CD4-positive, alpha-beta T cell (primary cell): ENCODE measurements at regions not wholly inside any gene's neighbourhood (a gene's known extent, or its start where the extent isn't known, plus 50 kb on each side); places are given as distances from the start of the nearest gene placed in this dataset.

Experiments
- ATAC-seq: fragments of 200-7000 bp; cut with Tn5 transposase; one replicate; pipeline ENCODE4 v1.10.0; 2022; ENCODE audit warnings: mild to moderate bottlenecking; ENCODE audit not compliant: poor library complexity
- CTCF ChIA-PET: fragments of 350-600 bp; sonication (Branson Sonifier 250); formaldehyde crosslinking; loops from one replicate; lab custom pipeline; 2021; ENCODE audit warnings: antibody characterized with exemption, inconsistent platforms; lab: Charles Lee
- POLR2A ChIA-PET: fragments of 350-600 bp; sonication (Branson Sonifier 250); formaldehyde crosslinking; loops from one replicate; lab custom pipeline; 2021; ENCODE audit warnings: antibody characterized with exemption, inconsistent platforms; lab: Charles Lee
- DNase-seq, 14 experiments: peaks; one replicate each; pipeline ENCODE4 v3.0.0-alpha.2; 2013 to 2020; ENCODE audit warnings: mixed read lengths in 2 of 14
- H3K27ac ChIP-seq, 2 donors: one replicate each; pipeline versions ENCODE4 v1.5.1 to v1.7.0; 2013; ENCODE audit warnings: low read length in 2 of 2, low read depth in 1 of 2, mild to moderate bottlenecking in 1 of 2
- H3K27me3 ChIP-seq, 2 experiments: 1 replicate in 1 of 2; 2 replicates in 1 of 2; pipeline versions ENCODE4 v1.6.1 to v1.7.0; 2013; ENCODE audit warnings: low read length in 2 of 2, control low read depth in 1 of 2, mild to moderate bottlenecking in 1 of 2, moderate library complexity in 1 of 2; ENCODE audit not compliant: insufficient read depth in 2 of 2, control insufficient read depth in 1 of 2
- H3K36me3 ChIP-seq: one replicate; pipeline ENCODE4 v1.6.1; 2013; ENCODE audit warnings: low read length, control low read depth; ENCODE audit not compliant: insufficient read depth
- H3K4me1 ChIP-seq: one replicate; pipeline ENCODE4 v1.6.1; 2013; ENCODE audit warnings: low read length, control low read depth; ENCODE audit not compliant: insufficient read depth
- H3K4me3 ChIP-seq: one replicate; pipeline ENCODE4 v1.5.1; 2013; ENCODE audit warnings: mild to moderate bottlenecking, low read length, moderate library complexity
- H3K9me3 ChIP-seq, 2 experiments: 1 replicate in 1 of 2; 2 replicates in 1 of 2; pipeline versions ENCODE4 v1.6.1 to v1.7.0; 2013; ENCODE audit warnings: low read length in 2 of 2, mild to moderate bottlenecking in 2 of 2, control low read depth in 1 of 2, moderate library complexity in 1 of 2; ENCODE audit not compliant: control insufficient read depth in 1 of 2, insufficient read depth in 1 of 2
- H3K27ac Mint-ChIP-seq: one replicate; pipeline ENCODE4 v1.8.0; 2020; ENCODE audit warnings: mixed read lengths
- H3K27me3 Mint-ChIP-seq: one replicate; pipeline ENCODE4 v1.8.0; 2021; ENCODE audit warnings: mixed read lengths
- H3K36me3 Mint-ChIP-seq: one replicate; pipeline ENCODE4 v1.8.0; 2021; ENCODE audit warnings: low read depth, mixed read lengths
- H3K4me1 Mint-ChIP-seq: one replicate; pipeline ENCODE4 v1.8.0; 2021; ENCODE audit warnings: low read depth, mixed read lengths
- H3K4me3 Mint-ChIP-seq: one replicate; pipeline ENCODE4 v1.8.0; 2020; ENCODE audit warnings: mild to moderate bottlenecking, mixed read lengths
- H3K9me3 Mint-ChIP-seq: one replicate; pipeline ENCODE4 v1.8.0; 2020; ENCODE audit warnings: mixed read lengths
- CTCF ChIP-seq: fragments of 200-600 bp; IDR thresholded peaks from one replicate; pipeline ENCODE4 v1.8.0; 2022; ENCODE audit warnings: antibody characterized with exemption, mild to moderate bottlenecking
- intact Hi-C, 2 experiments: fragments of 100-400 bp; cut with DNase I in 1 of 2; cut with micrococcal nuclease in 1 of 2; formaldehyde crosslinking; loops; one replicate each; pipeline versions ENCODE4 v1.15.1 to v1.9.0; 2023 to 2025; cut with DNase I, micrococcal nuclease

- Histone ChIP-seq H3K36me3 (no peaks in the 10 kb centered on the region), H3K27me3 (peaks cover 0 to 6% of the 10 kb centered on the region in 2 experiments), H3K4me1 (no peaks in the 10 kb centered on the region), H3K4me3 (no peak overlapping the region), H3K27ac (no peak overlapping the region), H3K9me3 (peaks cover 0 to 5% of the 10 kb centered on the region in 2 experiments)
- H3K4me1 Mint-ChIP-seq, result no peaks in the 10 kb centered on the region
- intact Hi-C loops, result no loop called here
- H3K4me3 Mint-ChIP-seq, result no peak overlapping the region
- H3K9me3 Mint-ChIP-seq, result no peaks in the 10 kb centered on the region
- no peaks in the 10 kb centered on the region for H3K36me3 Mint-ChIP-seq
- peaks cover 17% of the 10 kb centered on the region for H3K27me3 Mint-ChIP-seq
- ATAC-seq, result no peak
- no peak overlapping the region for H3K27ac Mint-ChIP-seq
- POLR2A ChIA-PET, result no interaction called here
- no peak for DNase-seq
- no peak for TF ChIP-seq CTCF
- CTCF ChIA-PET, result no interaction called here
These were observed 51.4 kb upstream of the PLEKHG1 start for GRCh38 chr6:150548330-150548729.

- no peak overlapping the region for H3K27ac ChIP-seq
- ChIA-PET POLR2A (no interaction called here), CTCF (no interaction called here)
- intact Hi-C loops, result no loop called here
- peaks cover 0 to 5% of the 10 kb centered on the region in 2 experiments for H3K9me3 ChIP-seq
- Mint-ChIP-seq H3K4me3 (no peak overlapping the region), H3K4me1 (no peaks in the 10 kb centered on the region), H3K27ac (no peak overlapping the region), H3K27me3 (peaks cover 14% of the 10 kb centered on the region), H3K9me3 (no peaks in the 10 kb centered on the region), H3K36me3 (no peaks in the 10 kb centered on the region)
- no peak overlapping the region for H3K4me3 ChIP-seq
- no peaks in the 10 kb centered on the region for H3K4me1 ChIP-seq
- peaks cover 0 to 6% of the 10 kb centered on the region in 2 experiments for H3K27me3 ChIP-seq
- ATAC-seq, result no peak
- no peak for DNase-seq
- H3K36me3 ChIP-seq, result no peaks in the 10 kb centered on the region
- TF ChIP-seq CTCF, result no peak
These were observed 50.7 kb upstream of the PLEKHG1 start for GRCh38 chr6:150549007-150549406.

- H3K4me3 ChIP-seq, result no peak overlapping the region
- H3K36me3 ChIP-seq, result no peaks in the 10 kb centered on the region
- ChIA-PET CTCF (no interaction called here), POLR2A (no interaction called here)
- Mint-ChIP-seq H3K36me3 (no peaks in the 10 kb centered on the region), H3K9me3 (no peaks in the 10 kb centered on the region), H3K27me3 (peaks cover 14% of the 10 kb centered on the region), H3K27ac (no peak overlapping the region), H3K4me1 (no peaks in the 10 kb centered on the region), H3K4me3 (no peak overlapping the region)
- no peaks in the 10 kb centered on the region for H3K4me1 ChIP-seq
- no peak for TF ChIP-seq CTCF
- peaks cover 0 to 5% of the 10 kb centered on the region in 2 experiments for H3K9me3 ChIP-seq
- peaks cover 0 to 6% of the 10 kb centered on the region in 2 experiments for H3K27me3 ChIP-seq
- no peak overlapping the region for H3K27ac ChIP-seq
- DNase-seq (no peak), ATAC-seq (no peak)
- intact Hi-C loops, result no loop called here
These were observed 50.0 kb upstream of the PLEKHG1 start for GRCh38 chr6:150549674-150550101.
